ENCODE measurements at regions not wholly inside any gene's neighbourhood (a gene's known extent, or its start where the extent isn't known, plus 50 kb on each side); places are given as distances from the start of the nearest gene placed in this dataset.
"Not testable (repeated sequence)": the region's sequence is repeated elsewhere in the genome, so short reads cannot be mapped to it uniquely, and the experiment has no call there.

DNA sequence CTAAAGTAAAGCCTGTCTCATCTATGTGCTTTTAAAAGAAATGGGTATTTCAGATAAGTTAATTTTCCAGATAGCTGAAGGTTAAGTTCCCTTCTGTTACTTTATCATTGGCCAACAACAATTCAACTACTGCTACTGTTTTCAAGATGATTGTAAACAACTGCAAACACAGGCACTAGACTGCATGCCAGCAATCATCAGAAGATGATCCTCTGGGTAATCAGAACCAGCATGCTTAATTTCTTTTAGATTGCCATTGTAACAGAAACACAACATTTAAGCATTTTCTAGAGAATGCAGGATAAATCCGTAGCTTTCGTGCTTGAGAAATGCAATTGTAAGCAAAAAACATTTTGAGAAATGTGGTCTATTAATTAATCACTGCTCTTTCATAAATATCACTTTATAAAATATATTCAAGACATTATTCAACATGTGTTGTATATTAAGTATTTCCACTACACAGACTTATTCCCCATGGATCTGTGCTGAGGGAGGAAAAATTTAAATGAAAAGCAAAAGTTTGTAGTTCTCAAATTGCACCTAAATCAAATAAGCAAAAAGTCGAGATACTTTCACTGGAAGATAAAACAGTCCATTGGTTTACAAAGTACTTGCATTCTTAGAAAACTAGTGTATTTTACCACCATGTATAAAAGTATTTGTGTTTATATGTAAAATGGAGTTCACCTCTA, 133.7 kb downstream of the ATL2 start:
- H3K79me2 ChIP-seq (ENCODE audit: low read length), result no peaks in the 10 kb centered on the region
- no peak overlapping the region for H2AFZ ChIP-seq (ENCODE audit: low read length)
- DNase-seq, result no peak
- H3K36me3 ChIP-seq (replicated peaks; ENCODE audit: insufficient read depth, low read length), result no peaks in the 10 kb centered on the region
- no peaks in the 10 kb centered on the region for H3K27me3 ChIP-seq (replicated peaks; ENCODE audit: insufficient read depth, low read length)
- H3K4me3 ChIP-seq (ENCODE audit: low read length), result no peak overlapping the region
- H3K4me2 ChIP-seq (ENCODE audit: low read depth, low read length), result no peak overlapping the region
- no peak for TF ChIP-seq EZH2phosphoT487 (IDR thresholded peaks at IDR 0.05; ENCODE audit: low read length)
- TF ChIP-seq, protein P1, sequence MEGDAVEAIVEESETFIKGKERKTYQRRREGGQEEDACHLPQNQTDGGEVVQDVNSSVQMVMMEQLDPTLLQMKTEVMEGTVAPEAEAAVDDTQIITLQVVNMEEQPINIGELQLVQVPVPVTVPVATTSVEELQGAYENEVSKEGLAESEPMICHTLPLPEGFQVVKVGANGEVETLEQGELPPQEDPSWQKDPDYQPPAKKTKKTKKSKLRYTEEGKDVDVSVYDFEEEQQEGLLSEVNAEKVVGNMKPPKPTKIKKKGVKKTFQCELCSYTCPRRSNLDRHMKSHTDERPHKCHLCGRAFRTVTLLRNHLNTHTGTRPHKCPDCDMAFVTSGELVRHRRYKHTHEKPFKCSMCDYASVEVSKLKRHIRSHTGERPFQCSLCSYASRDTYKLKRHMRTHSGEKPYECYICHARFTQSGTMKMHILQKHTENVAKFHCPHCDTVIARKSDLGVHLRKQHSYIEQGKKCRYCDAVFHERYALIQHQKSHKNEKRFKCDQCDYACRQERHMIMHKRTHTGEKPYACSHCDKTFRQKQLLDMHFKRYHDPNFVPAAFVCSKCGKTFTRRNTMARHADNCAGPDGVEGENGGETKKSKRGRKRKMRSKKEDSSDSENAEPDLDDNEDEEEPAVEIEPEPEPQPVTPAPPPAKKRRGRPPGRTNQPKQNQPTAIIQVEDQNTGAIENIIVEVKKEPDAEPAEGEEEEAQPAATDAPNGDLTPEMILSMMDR (IDR thresholded peaks at IDR 0.05; ENCODE audit: low read length), result no peak
- TF ChIP-seq EZH2 (optimal IDR thresholded peaks at IDR 0.05; ENCODE audit: low read depth, low read length), result no peak
- no peaks in the 10 kb centered on the region for H3K4me1 ChIP-seq (ENCODE audit: low read length)
- no peaks in the 10 kb centered on the region for H3K9me3 ChIP-seq (replicated peaks; ENCODE audit: insufficient read depth, low read length)
- no peaks in the 10 kb centered on the region for H3F3A ChIP-seq (ENCODE audit: insufficient read depth, low read length)
- H4K20me1 ChIP-seq (ENCODE audit: insufficient read depth, low read length), result no peaks in the 10 kb centered on the region
- H3K9me2 ChIP-seq (replicated peaks; ENCODE audit: insufficient read depth, low read length), result no peaks in the 10 kb centered on the region
- H3K9ac ChIP-seq (ENCODE audit: low read length), result no peak overlapping the region
- no peak overlapping the region for H3K27ac ChIP-seq (ENCODE audit: low read length)

DNA sequence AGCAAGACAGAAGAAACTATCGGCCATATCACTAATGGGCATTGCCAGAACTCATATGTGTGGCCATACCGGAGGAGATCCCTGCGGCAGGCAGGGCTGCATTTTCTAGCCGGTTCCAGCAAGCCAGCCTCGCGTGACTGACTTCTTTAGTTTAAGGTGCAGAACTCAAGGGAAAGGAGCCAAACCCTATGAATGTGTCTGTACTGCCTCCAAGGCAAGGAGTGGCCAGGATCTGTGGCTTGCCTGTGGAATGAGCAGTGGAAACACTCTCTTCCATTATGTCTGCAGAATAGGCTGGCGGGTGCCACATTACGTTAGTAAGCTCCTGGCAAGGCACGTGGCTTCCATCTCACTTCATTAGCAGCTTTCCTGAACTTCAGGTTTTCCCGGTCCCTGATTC, 137.6 kb downstream of the ATL2 start:
- no peaks in the 10 kb centered on the region for H3K79me2 ChIP-seq (ENCODE audit: low read length)
- H3K36me3 ChIP-seq (replicated peaks; ENCODE audit: insufficient read depth, low read length), result no peaks in the 10 kb centered on the region
- no peaks in the 10 kb centered on the region for H4K20me1 ChIP-seq (ENCODE audit: insufficient read depth, low read length)
- H2AFZ ChIP-seq (ENCODE audit: low read length), result no peak overlapping the region
- H3K9ac ChIP-seq (ENCODE audit: low read length), result no peak overlapping the region
- no peaks in the 10 kb centered on the region for H3K27me3 ChIP-seq (replicated peaks; ENCODE audit: insufficient read depth, low read length)
- TF ChIP-seq, protein P1 (IDR thresholded peaks at IDR 0.05; ENCODE audit: low read length), result no peak
- TF ChIP-seq EZH2 (optimal IDR thresholded peaks at IDR 0.05; ENCODE audit: low read depth, low read length) (no peak), EZH2phosphoT487 (IDR thresholded peaks at IDR 0.05; ENCODE audit: low read length) (no peak)
- H3K4me3 ChIP-seq (ENCODE audit: low read length), result no peak overlapping the region
- H3K4me1 ChIP-seq (ENCODE audit: low read length), result no peaks in the 10 kb centered on the region
- no peak overlapping the region for H3K4me2 ChIP-seq (ENCODE audit: low read depth, low read length)
- H3K9me2 ChIP-seq (replicated peaks; ENCODE audit: insufficient read depth, low read length), result no peaks in the 10 kb centered on the region
- no peaks in the 10 kb centered on the region for H3F3A ChIP-seq (ENCODE audit: insufficient read depth, low read length)
- H3K9me3 ChIP-seq (replicated peaks; ENCODE audit: insufficient read depth, low read length), result no peaks in the 10 kb centered on the region
- H3K27ac ChIP-seq (ENCODE audit: low read length), result no peak overlapping the region
- no peak for DNase-seq

DNA sequence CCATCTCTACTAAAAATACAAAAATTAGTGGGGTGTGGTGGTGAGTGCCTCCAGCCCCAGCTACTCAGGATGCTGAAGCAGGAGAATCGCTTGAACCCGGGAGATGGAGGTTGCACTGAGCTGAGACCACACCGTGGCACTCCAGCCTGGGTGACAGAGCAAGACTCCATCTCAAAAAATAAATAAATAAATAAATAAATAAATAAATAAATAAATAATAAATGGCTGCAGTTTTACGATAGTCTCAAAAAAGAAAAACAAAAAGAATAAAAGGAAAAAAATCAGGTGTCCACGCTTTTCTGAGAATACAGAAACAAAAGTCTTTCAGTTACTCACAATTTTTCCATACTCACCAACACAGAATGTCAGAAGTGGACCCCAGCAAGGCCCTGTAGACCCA, 138.4 kb downstream of the ATL2 start:
- H3K9me2 ChIP-seq (replicated peaks; ENCODE audit: insufficient read depth, low read length); H3K4me1 ChIP-seq (ENCODE audit: low read length); H3K27ac ChIP-seq (ENCODE audit: low read length): not testable (repeated sequence)

DNA sequence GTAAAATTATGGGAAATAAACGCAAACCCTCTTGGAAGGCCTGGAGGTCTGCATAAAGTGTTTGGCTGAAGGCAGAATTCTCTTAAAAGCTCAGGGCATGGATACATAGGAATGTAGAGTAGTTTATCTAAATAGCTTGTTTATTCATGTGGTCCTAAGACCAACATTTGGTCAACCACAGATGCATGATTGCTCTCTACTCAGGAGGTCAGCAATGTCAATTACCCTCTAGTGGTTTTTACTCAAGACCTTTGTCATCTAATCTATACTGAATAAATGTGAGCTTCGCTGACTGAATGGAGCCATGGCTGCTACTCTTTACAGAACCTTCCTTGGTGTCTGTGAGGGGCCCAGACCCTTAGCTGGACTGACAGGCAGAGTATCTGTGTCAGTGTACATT, 139.8 kb downstream of the ATL2 start:
- no peak for TF ChIP-seq EZH2 (optimal IDR thresholded peaks at IDR 0.05; ENCODE audit: low read depth, low read length)
- no peak for TF ChIP-seq EZH2phosphoT487 (IDR thresholded peaks at IDR 0.05; ENCODE audit: low read length)
- TF ChIP-seq, protein P1 (IDR thresholded peaks at IDR 0.05; ENCODE audit: low read length), result no peak
- Histone ChIP-seq H3K4me3 (ENCODE audit: low read length) (no peak overlapping the region), H3F3A (ENCODE audit: insufficient read depth, low read length) (no peaks in the 10 kb centered on the region), H3K4me2 (ENCODE audit: low read depth, low read length) (no peak overlapping the region), H2AFZ (ENCODE audit: low read length) (no peak overlapping the region), H3K4me1 (ENCODE audit: low read length) (no peaks in the 10 kb centered on the region), H3K27me3 (replicated peaks; ENCODE audit: insufficient read depth, low read length) (no peaks in the 10 kb centered on the region), H3K79me2 (ENCODE audit: low read length) (no peaks in the 10 kb centered on the region), H3K9me2 (replicated peaks; ENCODE audit: insufficient read depth, low read length) (no peaks in the 10 kb centered on the region), H3K36me3 (replicated peaks; ENCODE audit: insufficient read depth, low read length) (no peaks in the 10 kb centered on the region), H3K9me3 (replicated peaks; ENCODE audit: insufficient read depth, low read length) (no peaks in the 10 kb centered on the region), H4K20me1 (ENCODE audit: insufficient read depth, low read length) (no peaks in the 10 kb centered on the region), H3K27ac (ENCODE audit: low read length) (no peak overlapping the region), H3K9ac (ENCODE audit: low read length) (no peak overlapping the region)
- no peak for DNase-seq

More for the DNA sequence above, 138.4 kb downstream of the ATL2 start:
- H3K27me3 ChIP-seq (replicated peaks; ENCODE audit: insufficient read depth, low read length); H3F3A ChIP-seq (ENCODE audit: insufficient read depth, low read length); DNase-seq; H4K20me1 ChIP-seq (ENCODE audit: insufficient read depth, low read length); H3K36me3 ChIP-seq (replicated peaks; ENCODE audit: insufficient read depth, low read length); H3K9me3 ChIP-seq (replicated peaks; ENCODE audit: insufficient read depth, low read length); H3K79me2 ChIP-seq (ENCODE audit: low read length); H3K4me2 ChIP-seq (ENCODE audit: low read depth, low read length); H3K4me3 ChIP-seq (ENCODE audit: low read length); H3K9ac ChIP-seq (ENCODE audit: low read length); H2AFZ ChIP-seq (ENCODE audit: low read length): not testable (repeated sequence)

All from MM.1S (cell line).